ENCODE measurements at regions not wholly inside any gene's neighbourhood (a gene's known extent, or its start where the extent isn't known, plus 50 kb on each side); places are given as distances from the start of the nearest gene placed in this dataset.

DNA sequence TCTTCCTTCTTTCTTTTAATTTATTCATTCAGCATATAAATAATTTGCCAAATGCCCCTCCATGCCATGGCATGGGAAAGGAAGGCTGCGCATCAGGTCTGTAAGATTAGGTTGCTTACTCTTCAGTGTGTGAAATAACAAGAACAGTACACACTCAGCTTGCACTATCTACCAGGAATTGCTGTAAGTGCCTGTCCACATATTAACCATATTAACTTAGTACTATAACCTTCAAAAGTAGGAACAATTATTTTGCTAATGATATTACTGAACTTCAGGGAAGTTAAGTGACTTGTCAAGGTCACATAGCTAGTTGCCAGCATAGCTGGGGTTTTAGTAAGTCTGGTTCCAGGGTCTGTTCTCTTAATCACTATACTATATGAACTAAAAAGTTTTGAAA is 89.2 kb upstream of the PMFBP1 start:
- Mint-ChIP-seq H3K27me3 (ENCODE audit: low read depth) (no peaks in the 10 kb centered on the region), H3K4me1 (peaks cover 15% of the 10 kb centered on the region), H3K9me3 (peaks cover 6% of the 10 kb centered on the region), H3K36me3 (ENCODE audit: low read depth) (peaks cover 4% of the 10 kb centered on the region), H3K27ac (ENCODE audit: unreplicated experiment) (no peak overlapping the region), H3K4me3 (no peak overlapping the region)
- no peak for DNase-seq (ENCODE audit: low read depth, low spot score)
- TF ChIP-seq, protein P1, sequence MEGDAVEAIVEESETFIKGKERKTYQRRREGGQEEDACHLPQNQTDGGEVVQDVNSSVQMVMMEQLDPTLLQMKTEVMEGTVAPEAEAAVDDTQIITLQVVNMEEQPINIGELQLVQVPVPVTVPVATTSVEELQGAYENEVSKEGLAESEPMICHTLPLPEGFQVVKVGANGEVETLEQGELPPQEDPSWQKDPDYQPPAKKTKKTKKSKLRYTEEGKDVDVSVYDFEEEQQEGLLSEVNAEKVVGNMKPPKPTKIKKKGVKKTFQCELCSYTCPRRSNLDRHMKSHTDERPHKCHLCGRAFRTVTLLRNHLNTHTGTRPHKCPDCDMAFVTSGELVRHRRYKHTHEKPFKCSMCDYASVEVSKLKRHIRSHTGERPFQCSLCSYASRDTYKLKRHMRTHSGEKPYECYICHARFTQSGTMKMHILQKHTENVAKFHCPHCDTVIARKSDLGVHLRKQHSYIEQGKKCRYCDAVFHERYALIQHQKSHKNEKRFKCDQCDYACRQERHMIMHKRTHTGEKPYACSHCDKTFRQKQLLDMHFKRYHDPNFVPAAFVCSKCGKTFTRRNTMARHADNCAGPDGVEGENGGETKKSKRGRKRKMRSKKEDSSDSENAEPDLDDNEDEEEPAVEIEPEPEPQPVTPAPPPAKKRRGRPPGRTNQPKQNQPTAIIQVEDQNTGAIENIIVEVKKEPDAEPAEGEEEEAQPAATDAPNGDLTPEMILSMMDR (conservative IDR thresholded peaks at IDR 0.05) = no peak

DNA sequence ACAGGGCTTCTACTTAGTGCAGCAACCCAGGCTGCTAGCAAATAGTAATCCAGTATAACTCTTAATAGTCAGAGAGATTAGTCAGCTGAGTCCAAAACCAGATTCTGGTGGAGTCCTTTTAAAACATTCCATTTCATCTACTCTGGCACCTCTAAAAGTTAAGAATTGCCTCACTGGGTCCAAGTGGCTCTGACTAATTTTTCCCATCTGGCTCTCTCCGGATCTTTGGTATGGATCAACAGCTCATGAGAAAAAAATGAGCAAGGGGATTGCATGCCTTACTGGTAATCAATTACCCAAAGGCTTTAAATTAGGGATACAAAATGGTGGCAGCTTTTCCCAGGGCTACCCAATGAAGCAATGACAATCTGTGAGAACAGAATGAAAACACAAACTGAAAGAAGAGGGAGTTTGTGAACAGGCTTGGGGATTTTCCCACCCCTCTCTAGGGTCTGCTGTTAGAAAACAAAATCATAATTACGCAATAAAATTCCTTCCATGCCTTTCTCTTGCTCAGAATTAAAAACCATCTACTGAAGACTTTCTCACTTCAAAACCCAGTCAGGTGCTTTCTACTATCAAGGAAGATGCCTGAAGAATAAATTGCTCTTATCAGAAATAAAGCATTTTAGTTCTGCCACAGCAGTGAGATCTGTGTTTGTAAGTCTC is 84.6 kb upstream of the PMFBP1 start:
- no peak for DNase-seq (ENCODE audit: low read depth, low spot score)
- TF ChIP-seq, protein P1 (conservative IDR thresholded peaks at IDR 0.05) = no peak
- no peak overlapping the region for H3K4me3 Mint-ChIP-seq
- H3K4me1 Mint-ChIP-seq = peaks cover 7% of the 10 kb centered on the region
- peaks cover 4% of the 10 kb centered on the region for H3K36me3 Mint-ChIP-seq (ENCODE audit: low read depth)
- H3K9me3 Mint-ChIP-seq = peaks cover 6% of the 10 kb centered on the region
- H3K27ac Mint-ChIP-seq (ENCODE audit: unreplicated experiment) = no peak overlapping the region
- no peaks in the 10 kb centered on the region for H3K27me3 Mint-ChIP-seq (ENCODE audit: low read depth)

DNA sequence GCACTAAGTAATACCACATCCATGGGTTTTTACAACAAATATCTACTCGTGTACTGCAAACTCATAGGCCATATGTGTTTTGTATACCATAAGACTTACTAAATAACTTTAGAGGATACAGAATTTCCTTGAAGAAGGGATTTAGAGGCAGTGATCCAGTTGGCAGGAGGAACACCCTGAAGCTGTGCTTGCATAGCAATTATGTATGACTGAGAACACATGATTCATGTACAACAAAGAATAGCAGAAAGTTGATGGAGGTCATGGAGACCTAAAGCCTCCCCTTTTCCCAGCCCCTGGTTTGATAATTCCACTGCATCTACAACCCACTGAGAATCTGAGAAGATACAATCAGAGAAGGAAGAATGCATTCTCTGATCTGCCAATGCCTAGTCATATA is 83.8 kb upstream of the PMFBP1 start:
- TF ChIP-seq, protein P1 (conservative IDR thresholded peaks at IDR 0.05) = no peak
- Mint-ChIP-seq H3K27ac (ENCODE audit: unreplicated experiment) (no peak overlapping the region), H3K27me3 (ENCODE audit: low read depth) (no peaks in the 10 kb centered on the region), H3K4me1 (peaks cover 7% of the 10 kb centered on the region), H3K4me3 (no peak overlapping the region), H3K36me3 (ENCODE audit: low read depth) (peaks cover 4% of the 10 kb centered on the region), H3K9me3 (peaks cover 6% of the 10 kb centered on the region)
- DNase-seq (ENCODE audit: low read depth, low spot score) = no peak

DNA sequence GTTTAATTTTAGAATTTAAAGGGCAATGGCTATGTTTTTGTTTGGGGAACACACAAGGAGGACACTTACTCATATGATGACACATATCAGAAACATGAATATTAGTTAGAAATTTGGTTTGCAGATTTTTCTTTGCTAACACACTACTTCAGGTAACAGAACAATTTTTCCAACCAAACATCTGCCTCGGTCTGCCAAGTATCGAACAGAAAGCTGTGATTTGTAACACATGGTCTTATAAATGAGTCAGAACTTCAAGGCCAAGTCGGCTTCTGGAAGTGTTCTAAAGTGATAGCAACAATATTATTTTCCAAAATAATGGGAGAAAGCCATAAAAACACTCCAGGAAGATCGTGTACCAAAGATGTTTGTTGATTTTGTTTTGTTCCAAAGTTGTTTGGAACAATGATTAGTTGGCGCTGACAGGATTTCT is 75.9 kb upstream of the PMFBP1 start:
- no peaks in the 10 kb centered on the region for H3K27me3 Mint-ChIP-seq (ENCODE audit: low read depth)
- no peaks in the 10 kb centered on the region for H3K36me3 Mint-ChIP-seq (ENCODE audit: low read depth)
- no peaks in the 10 kb centered on the region for H3K4me1 Mint-ChIP-seq
- no peaks in the 10 kb centered on the region for H3K9me3 Mint-ChIP-seq
- H3K27ac Mint-ChIP-seq (ENCODE audit: unreplicated experiment) = no peak overlapping the region
- DNase-seq (ENCODE audit: low read depth, low spot score) = no peak
- TF ChIP-seq, protein P1 (conservative IDR thresholded peaks at IDR 0.05) = no peak
- H3K4me3 Mint-ChIP-seq = no peak overlapping the region

DNA sequence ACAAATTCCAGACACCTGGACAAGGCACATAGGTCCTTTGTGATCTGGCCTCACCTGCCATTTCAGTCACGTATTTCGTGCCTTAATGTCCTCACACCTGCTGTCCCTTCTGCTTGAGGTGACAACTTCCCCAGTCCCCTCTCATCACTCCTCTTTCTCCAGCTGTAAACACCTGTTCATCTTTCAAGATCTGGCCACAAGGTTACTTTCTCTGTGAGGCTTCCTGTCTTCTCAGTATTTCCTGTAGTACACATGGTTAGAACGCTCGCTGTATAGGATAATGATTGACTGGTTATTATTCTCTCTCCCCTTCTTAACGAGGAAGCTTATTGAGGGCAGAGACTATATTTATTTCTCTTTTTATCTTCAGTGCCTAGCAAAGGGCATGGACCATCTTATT is 74.5 kb upstream of the PMFBP1 start:
- Mint-ChIP-seq H3K4me1 (no peaks in the 10 kb centered on the region), H3K36me3 (ENCODE audit: low read depth) (no peaks in the 10 kb centered on the region), H3K27me3 (ENCODE audit: low read depth) (no peaks in the 10 kb centered on the region), H3K4me3 (no peak overlapping the region), H3K9me3 (no peaks in the 10 kb centered on the region), H3K27ac (ENCODE audit: unreplicated experiment) (no peak overlapping the region)
- TF ChIP-seq, protein P1 (conservative IDR thresholded peaks at IDR 0.05) = no peak
- no peak for DNase-seq (ENCODE audit: low read depth, low spot score)

All from neural crest cell (in vitro differentiated cells).